ENCODE measurements at regions not wholly inside any gene's neighbourhood (a gene's known extent, or its start where the extent isn't known, plus 50 kb on each side); places are given as distances from the start of the nearest gene placed in this dataset.

DNA sequence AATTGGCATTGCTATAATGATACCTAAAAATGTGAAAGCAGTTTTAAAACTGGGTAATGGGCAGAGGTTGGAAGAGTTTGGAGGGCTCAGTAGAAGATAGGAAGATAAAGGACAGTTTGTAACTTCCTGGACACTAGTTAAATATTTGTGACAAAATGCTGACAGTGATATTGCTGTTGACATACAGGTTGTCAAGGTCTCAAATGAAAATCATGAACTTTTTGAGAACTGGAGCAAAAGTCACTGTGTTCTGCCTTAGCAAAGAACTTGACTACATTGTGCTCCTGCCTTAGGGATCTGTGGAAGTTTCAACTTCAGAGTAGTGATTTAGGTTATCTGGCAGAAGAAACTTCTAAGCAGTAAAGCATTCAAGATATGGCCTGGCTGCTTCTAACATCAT is 113.7 kb upstream of the CD96 start:
- Histone ChIP-seq H3K9ac (ENCODE audit: low read length) (no peak overlapping the region), H3K27me3 (ENCODE audit: control insufficient read depth, insufficient read depth, low read length) (no peaks in the 10 kb centered on the region), H3K27ac (ENCODE audit: low read length) (no peak overlapping the region), H3K36me3 (ENCODE audit: control insufficient read depth, low read depth, low read length) (no peaks in the 10 kb centered on the region), H3K4me1 (ENCODE audit: control insufficient read depth, low read depth, low read length) (no peaks in the 10 kb centered on the region), H3K4me3 (ENCODE audit: low read length) (no peak overlapping the region), H3K9me3 (ENCODE audit: control insufficient read depth, low read depth, low read length) (peaks cover 3% of the 10 kb centered on the region)

GRCh38 chr3:111434941-111435622 is 106.9 kb upstream of the CD96 start:
- Histone ChIP-seq H3K4me1 (ENCODE audit: control insufficient read depth, low read depth, low read length) (no peaks in the 10 kb centered on the region), H3K36me3 (ENCODE audit: control insufficient read depth, low read depth, low read length) (no peaks in the 10 kb centered on the region), H3K27ac (ENCODE audit: low read length) (no peak overlapping the region), H3K4me3 (ENCODE audit: low read length) (no peak overlapping the region), H3K9me3 (ENCODE audit: control insufficient read depth, low read depth, low read length) (no peaks in the 10 kb centered on the region), H3K9ac (ENCODE audit: low read length) (no peak overlapping the region), H3K27me3 (ENCODE audit: control insufficient read depth, insufficient read depth, low read length) (no peaks in the 10 kb centered on the region)

DNA sequence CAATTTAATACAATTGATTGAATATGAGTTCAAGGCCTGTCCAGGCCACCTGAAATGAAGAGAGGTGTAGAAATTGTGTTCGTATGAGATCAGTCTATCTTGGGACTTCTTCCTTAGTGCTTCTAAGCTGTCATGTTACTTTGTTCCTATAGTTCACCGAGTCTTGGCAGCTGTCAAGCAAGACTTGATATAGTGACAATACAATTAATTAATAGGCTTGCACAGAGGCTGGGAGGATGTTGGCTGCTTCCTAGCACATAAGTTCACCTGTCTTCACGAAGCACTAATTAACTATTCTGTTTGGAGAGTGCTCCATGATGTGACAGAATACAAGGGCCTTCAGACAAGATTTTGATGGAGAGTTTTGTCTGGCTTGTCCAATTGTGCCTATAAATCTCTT is 103.7 kb upstream of the CD96 start:
- Histone ChIP-seq H3K36me3 (ENCODE audit: control insufficient read depth, low read depth, low read length) (no peaks in the 10 kb centered on the region), H3K4me1 (ENCODE audit: control insufficient read depth, low read depth, low read length) (no peaks in the 10 kb centered on the region), H3K27me3 (ENCODE audit: control insufficient read depth, insufficient read depth, low read length) (no peaks in the 10 kb centered on the region), H3K9ac (ENCODE audit: low read length) (no peak overlapping the region), H3K27ac (ENCODE audit: low read length) (no peak overlapping the region), H3K9me3 (ENCODE audit: control insufficient read depth, low read depth, low read length) (no peaks in the 10 kb centered on the region), H3K4me3 (ENCODE audit: low read length) (no peak overlapping the region)

- H3K27me3 ChIP-seq (ENCODE audit: control insufficient read depth, insufficient read depth, low read length): no peaks in the 10 kb centered on the region
Measured at GRCh38 chr3:111454551-111454950, 87.4 kb upstream of the CD96 start.

DNA sequence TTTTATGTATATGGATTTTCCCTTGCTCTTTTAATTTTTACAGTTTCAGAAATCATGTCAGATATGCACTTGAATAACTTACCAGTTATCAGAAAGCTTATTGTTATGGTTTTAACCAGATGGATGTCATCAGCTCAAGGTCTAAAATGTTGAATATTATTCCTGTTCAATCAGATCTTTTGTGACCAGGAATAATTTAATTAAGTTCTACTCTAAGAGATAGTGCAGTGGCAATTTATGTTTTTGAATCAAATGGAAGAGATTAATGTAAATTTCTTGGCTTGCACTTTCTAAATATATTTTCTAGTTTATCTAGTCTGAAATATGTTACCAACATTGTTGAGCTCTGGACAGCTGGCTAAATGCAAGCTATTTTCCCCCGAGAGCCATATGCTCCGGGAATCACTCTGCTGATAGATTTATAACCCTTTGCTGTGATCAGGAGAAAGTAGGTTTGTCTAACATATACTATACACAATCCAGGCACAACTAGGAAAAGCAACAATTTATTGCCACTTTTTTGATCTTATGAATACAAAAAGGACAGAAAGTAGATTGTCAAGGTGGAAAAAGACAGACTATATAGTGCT is 76.8 kb upstream of the CD96 start:
- no peak overlapping the region for H3K27ac ChIP-seq (ENCODE audit: low read length)
- no peak overlapping the region for H3K9ac ChIP-seq (ENCODE audit: low read length)
- H3K4me1 ChIP-seq (ENCODE audit: control insufficient read depth, low read depth, low read length): no peaks in the 10 kb centered on the region
- H3K9me3 ChIP-seq (ENCODE audit: control insufficient read depth, low read depth, low read length): no peaks in the 10 kb centered on the region
- no peaks in the 10 kb centered on the region for H3K27me3 ChIP-seq (ENCODE audit: control insufficient read depth, insufficient read depth, low read length)
- no peak overlapping the region for H3K4me3 ChIP-seq (ENCODE audit: low read length)
- H3K36me3 ChIP-seq (ENCODE audit: control insufficient read depth, low read depth, low read length): no peaks in the 10 kb centered on the region

More at GRCh38 chr3:111454551-111454950, 87.4 kb upstream of the CD96 start:
- Histone ChIP-seq H3K9ac (ENCODE audit: low read length) (no peak overlapping the region), H3K27ac (ENCODE audit: low read length) (no peak overlapping the region), H3K4me3 (ENCODE audit: low read length) (no peak overlapping the region), H3K9me3 (ENCODE audit: control insufficient read depth, low read depth, low read length) (no peaks in the 10 kb centered on the region), H3K4me1 (ENCODE audit: control insufficient read depth, low read depth, low read length) (no peaks in the 10 kb centered on the region), H3K36me3 (ENCODE audit: control insufficient read depth, low read depth, low read length) (no peaks in the 10 kb centered on the region)

GRCh38 chr3:111470032-111470431 is 72.0 kb upstream of the CD96 start:
- Histone ChIP-seq H3K27me3 (ENCODE audit: control insufficient read depth, insufficient read depth, low read length) (no peaks in the 10 kb centered on the region), H3K9ac (ENCODE audit: low read length) (no peak overlapping the region), H3K36me3 (ENCODE audit: control insufficient read depth, low read depth, low read length) (no peaks in the 10 kb centered on the region), H3K9me3 (ENCODE audit: control insufficient read depth, low read depth, low read length) (no peaks in the 10 kb centered on the region), H3K27ac (ENCODE audit: low read length) (no peak overlapping the region), H3K4me1 (ENCODE audit: control insufficient read depth, low read depth, low read length) (peaks cover 7% of the 10 kb centered on the region), H3K4me3 (ENCODE audit: low read length) (no peak overlapping the region)

DNA sequence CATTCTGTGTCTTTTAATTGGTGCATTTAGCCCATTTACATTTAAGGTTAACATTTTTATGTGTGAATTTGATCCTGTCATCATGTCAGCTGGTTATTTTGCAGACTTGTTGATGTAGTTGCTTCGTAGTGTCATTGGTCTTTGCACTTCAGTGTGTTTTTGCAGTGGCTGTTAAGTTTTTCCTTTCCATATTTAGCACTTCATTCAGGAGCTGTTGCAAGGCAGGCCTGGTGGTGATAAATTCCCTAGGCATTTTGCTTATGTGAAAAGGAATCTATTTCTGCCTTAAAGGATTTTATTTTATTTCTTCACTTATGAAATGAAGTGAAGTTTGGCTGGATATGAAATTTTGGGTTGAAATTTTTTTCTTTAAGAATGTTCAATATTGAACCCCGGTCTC is 70.2 kb upstream of the CD96 start:
- H3K4me1 ChIP-seq (ENCODE audit: control insufficient read depth, low read depth, low read length): peaks cover 11% of the 10 kb centered on the region
- H3K36me3 ChIP-seq (ENCODE audit: control insufficient read depth, low read depth, low read length): no peaks in the 10 kb centered on the region
- H3K4me3 ChIP-seq (ENCODE audit: low read length): no peak overlapping the region
- no peak overlapping the region for H3K9ac ChIP-seq (ENCODE audit: low read length)
- H3K9me3 ChIP-seq (ENCODE audit: control insufficient read depth, low read depth, low read length): no peaks in the 10 kb centered on the region
- H3K27me3 ChIP-seq (ENCODE audit: control insufficient read depth, insufficient read depth, low read length): no peaks in the 10 kb centered on the region
- no peak overlapping the region for H3K27ac ChIP-seq (ENCODE audit: low read length)

DNA sequence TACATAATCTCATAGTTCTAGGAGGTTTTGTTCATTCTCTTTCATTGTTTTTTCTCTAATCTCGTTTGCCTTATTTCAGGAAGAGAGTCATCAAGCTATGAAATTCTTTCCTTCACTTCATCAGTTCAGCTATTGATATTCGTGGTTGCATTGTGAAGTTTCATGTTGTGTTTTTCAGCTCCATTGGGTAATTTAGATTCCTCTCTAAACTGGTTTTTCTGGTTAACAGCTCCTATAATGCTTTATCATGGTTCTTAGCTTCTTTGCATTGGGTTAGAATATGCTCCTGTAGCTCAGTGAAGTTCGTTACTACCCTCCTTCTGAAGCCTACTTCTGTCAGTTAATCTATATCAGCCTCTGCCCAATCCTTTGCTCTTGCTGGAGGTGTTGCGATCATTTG is 69.4 kb upstream of the CD96 start:
- H3K9me3 ChIP-seq (ENCODE audit: control insufficient read depth, low read depth, low read length): no peaks in the 10 kb centered on the region
- no peak overlapping the region for H3K27ac ChIP-seq (ENCODE audit: low read length)
- peaks cover 11% of the 10 kb centered on the region for H3K4me1 ChIP-seq (ENCODE audit: control insufficient read depth, low read depth, low read length)
- no peak overlapping the region for H3K9ac ChIP-seq (ENCODE audit: low read length)
- H3K4me3 ChIP-seq (ENCODE audit: low read length): no peak overlapping the region
- no peaks in the 10 kb centered on the region for H3K36me3 ChIP-seq (ENCODE audit: control insufficient read depth, low read depth, low read length)
- no peaks in the 10 kb centered on the region for H3K27me3 ChIP-seq (ENCODE audit: control insufficient read depth, insufficient read depth, low read length)

- H3K36me3 ChIP-seq (ENCODE audit: control insufficient read depth, low read depth, low read length): no peaks in the 10 kb centered on the region
- no peaks in the 10 kb centered on the region for H3K9me3 ChIP-seq (ENCODE audit: control insufficient read depth, low read depth, low read length)
- H3K4me1 ChIP-seq (ENCODE audit: control insufficient read depth, low read depth, low read length): peaks cover 11% of the 10 kb centered on the region
- no peaks in the 10 kb centered on the region for H3K27me3 ChIP-seq (ENCODE audit: control insufficient read depth, insufficient read depth, low read length)
- no peak overlapping the region for H3K9ac ChIP-seq (ENCODE audit: low read length)
- no peak overlapping the region for H3K4me3 ChIP-seq (ENCODE audit: low read length)
- H3K27ac ChIP-seq (ENCODE audit: low read length): no peak overlapping the region
Measured at GRCh38 chr3:111473550-111473949, 68.4 kb upstream of the CD96 start.

DNA sequence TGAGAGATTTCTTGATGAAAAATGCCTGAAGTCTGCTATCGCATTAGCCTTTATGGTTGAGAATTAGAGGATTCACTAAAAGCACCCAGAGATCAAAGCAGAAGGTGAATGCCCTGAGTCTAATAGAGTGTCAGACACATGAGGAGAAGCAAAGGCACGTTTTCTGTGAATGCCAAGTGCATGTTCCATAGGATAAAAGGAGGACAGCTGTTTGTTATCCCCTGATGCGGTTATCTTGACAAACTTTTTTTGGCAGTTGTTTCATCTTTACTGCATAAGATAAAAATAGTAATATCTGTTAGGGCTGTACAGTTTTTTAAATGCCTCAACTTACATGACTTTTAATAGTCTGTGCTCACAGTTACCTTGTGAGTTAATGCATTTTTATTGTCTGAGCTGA is 65.3 kb upstream of the CD96 start:
- H3K4me1 ChIP-seq (ENCODE audit: control insufficient read depth, low read depth, low read length): peaks cover 11% of the 10 kb centered on the region
- no peaks in the 10 kb centered on the region for H3K36me3 ChIP-seq (ENCODE audit: control insufficient read depth, low read depth, low read length)
- H3K4me3 ChIP-seq (ENCODE audit: low read length): no peak overlapping the region
- no peak overlapping the region for H3K27ac ChIP-seq (ENCODE audit: low read length)
- no peaks in the 10 kb centered on the region for H3K27me3 ChIP-seq (ENCODE audit: control insufficient read depth, insufficient read depth, low read length)
- no peaks in the 10 kb centered on the region for H3K9me3 ChIP-seq (ENCODE audit: control insufficient read depth, low read depth, low read length)
- no peak overlapping the region for H3K9ac ChIP-seq (ENCODE audit: low read length)

- Histone ChIP-seq H3K4me3 (ENCODE audit: low read length) (no peak overlapping the region), H3K36me3 (ENCODE audit: control insufficient read depth, low read depth, low read length) (no peaks in the 10 kb centered on the region), H3K27me3 (ENCODE audit: control insufficient read depth, insufficient read depth, low read length) (no peaks in the 10 kb centered on the region), H3K9ac (ENCODE audit: low read length) (no peak overlapping the region), H3K4me1 (ENCODE audit: control insufficient read depth, low read depth, low read length) (peaks cover 4% of the 10 kb centered on the region), H3K27ac (ENCODE audit: low read length) (no peak overlapping the region), H3K9me3 (ENCODE audit: control insufficient read depth, low read depth, low read length) (no peaks in the 10 kb centered on the region)
Measured at GRCh38 chr3:111480091-111480490, 61.9 kb upstream of the CD96 start.

DNA sequence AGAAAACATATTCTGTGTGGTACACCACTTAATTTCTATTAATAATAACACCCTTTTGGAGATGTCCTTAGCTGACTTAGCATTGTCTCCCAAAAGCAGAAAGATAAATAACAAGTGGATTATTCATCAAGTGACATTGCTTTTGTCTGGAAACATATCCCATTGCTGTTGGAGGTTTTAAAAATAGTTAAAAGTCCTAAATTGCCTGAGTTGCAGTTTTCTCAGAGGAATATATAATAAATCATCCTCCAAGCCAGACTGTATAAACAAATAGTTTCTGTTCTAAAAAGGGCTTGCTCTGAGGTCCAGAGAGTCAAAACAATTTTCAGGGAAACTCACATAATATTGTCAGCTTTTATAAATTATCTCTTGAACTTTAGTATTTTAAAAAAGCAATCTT is 60.4 kb upstream of the CD96 start:
- Histone ChIP-seq H3K9ac (ENCODE audit: low read length) (no peak overlapping the region), H3K4me1 (ENCODE audit: control insufficient read depth, low read depth, low read length) (peaks cover under 1% of the 10 kb centered on the region), H3K27ac (ENCODE audit: low read length) (no peak overlapping the region), H3K9me3 (ENCODE audit: control insufficient read depth, low read depth, low read length) (no peaks in the 10 kb centered on the region), H3K27me3 (ENCODE audit: control insufficient read depth, insufficient read depth, low read length) (no peaks in the 10 kb centered on the region), H3K4me3 (ENCODE audit: low read length) (no peak overlapping the region), H3K36me3 (ENCODE audit: control insufficient read depth, low read depth, low read length) (no peaks in the 10 kb centered on the region)

Measured in iPS-18a (cell line).